Liver (tissue), 8 donors: ENCODE measurements at regions not wholly inside any gene's neighbourhood (a gene's known extent, or its start where the extent isn't known, plus 50 kb on each side); places are given as distances from the start of the nearest gene placed in this dataset.

Experiments used
- DNase-seq: peaks from one replicate; pipeline ENCODE4 v3.0.0-alpha.2; 2017; ENCODE audit warnings: low spot score
- H3K27ac ChIP-seq, 2 donors: one replicate each; pipeline ENCODE4 v1.7.0; 2013; ENCODE audit warnings: inconsistent platforms in 2 of 2, low read length in 2 of 2, control low read depth in 1 of 2, low read depth in 1 of 2, mild to moderate bottlenecking in 1 of 2
- H3K27me3 ChIP-seq, 4 donors: one replicate each; pipeline versions ENCODE4 v1.6.1 to v1.7.0; 2013; ENCODE audit warnings: low read length in 3 of 4, inconsistent platforms in 1 of 4, mild to moderate bottlenecking in 1 of 4, moderate library complexity in 1 of 4; ENCODE audit not compliant: control insufficient read depth in 4 of 4, insufficient read depth in 4 of 4
- H3K36me3 ChIP-seq, 4 donors: one replicate each; pipeline versions ENCODE4 v1.6.1 to v1.7.0; 2013; ENCODE audit warnings: low read length in 3 of 4, mild to moderate bottlenecking in 3 of 4, low read depth in 1 of 4, moderate library complexity in 1 of 4; ENCODE audit not compliant: control insufficient read depth in 4 of 4, insufficient read depth in 3 of 4
- H3K4me1 ChIP-seq, 4 donors: one replicate each; pipeline versions ENCODE4 v1.6.1 to v1.7.0; 2013; ENCODE audit warnings: low read length in 3 of 4, mild to moderate bottlenecking in 3 of 4, moderate library complexity in 1 of 4; ENCODE audit not compliant: control insufficient read depth in 4 of 4, insufficient read depth in 4 of 4
- H3K4me3 ChIP-seq, 3 donors: one replicate each; pipeline versions ENCODE4 v1.6.1 to v1.7.0; 2013; ENCODE audit warnings: low read length in 3 of 3, control low read depth in 1 of 3, low read depth in 1 of 3, mild to moderate bottlenecking in 1 of 3
- H3K9ac ChIP-seq, 2 donors: one replicate each; pipeline ENCODE4 v1.7.0; 2013; ENCODE audit warnings: low read length in 2 of 2, mild to moderate bottlenecking in 2 of 2, moderate library complexity in 2 of 2, control low read depth in 1 of 2, low read depth in 1 of 2
- H3K9me3 ChIP-seq, 4 donors: one replicate each; pipeline versions ENCODE4 v1.6.1 to v1.7.0; 2013; ENCODE audit warnings: low read length in 3 of 4; ENCODE audit not compliant: control insufficient read depth in 4 of 4
- ATF3 ChIP-seq: IDR thresholded peaks from 2 replicates; pipeline ENCODE4 v1.6.1; 2016; ENCODE audit warnings: antibody characterized with exemption
- CTCF ChIP-seq: fragments of 150-350 bp; IDR thresholded peaks from 2 replicates; pipeline ENCODE4 v1.5.1; 2017; ENCODE audit warnings: improper control_type of control experiment, low read depth, low read length; ENCODE audit not compliant: missing input control
- EGR1 ChIP-seq, 2 donors: IDR thresholded peaks; 2 replicates each; pipeline ENCODE4 v1.6.1; 2016 to 2018; ENCODE audit warnings: antibody characterized with exemption in 2 of 2, low read depth in 2 of 2
- FOXA1 ChIP-seq: IDR thresholded peaks from 2 replicates; pipeline ENCODE4 v1.6.1; 2016; ENCODE audit warnings: antibody characterized with exemption
- GABPA ChIP-seq, 2 donors: IDR thresholded peaks in 1 of 2; conservative IDR thresholded peaks in 1 of 2; 2 replicates each; pipeline ENCODE4 v1.6.1; 2016; ENCODE audit warnings: antibody characterized with exemption in 2 of 2, mild to moderate bottlenecking in 1 of 2, moderate library complexity in 1 of 2
- HNF4A ChIP-seq, 2 donors: conservative IDR thresholded peaks; 2 replicates each; pipeline ENCODE4 v1.6.1; 2016; ENCODE audit warnings: antibody characterized with exemption in 2 of 2, mild to moderate bottlenecking in 2 of 2
- HNF4G ChIP-seq: IDR thresholded peaks from 2 replicates; pipeline ENCODE4 v1.6.1; 2016; ENCODE audit warnings: antibody characterized with exemption
- JUND ChIP-seq, 2 donors: IDR thresholded peaks; 2 replicates each; pipeline ENCODE4 v1.6.1; 2016; ENCODE audit warnings: antibody characterized with exemption in 2 of 2
- MAX ChIP-seq: IDR thresholded peaks from 2 replicates; pipeline ENCODE4 v1.6.1; 2016; ENCODE audit warnings: antibody characterized with exemption
- NR2F2 ChIP-seq: IDR thresholded peaks from 2 replicates; pipeline ENCODE4 v1.6.1; 2016; ENCODE audit warnings: antibody characterized with exemption
- RAD21 ChIP-seq, 2 donors: IDR thresholded peaks; 2 replicates each; pipeline ENCODE4 v1.6.1; 2016; ENCODE audit warnings: antibody characterized with exemption in 2 of 2, mild to moderate bottlenecking in 2 of 2
- RXRA ChIP-seq, 2 donors: IDR thresholded peaks; 2 replicates each; pipeline ENCODE4 v1.6.1; 2017 to 2018; ENCODE audit warnings: antibody characterized with exemption in 2 of 2, mild to moderate bottlenecking in 1 of 2
- SP1 ChIP-seq: IDR thresholded peaks from 2 replicates; pipeline ENCODE4 v1.6.1; 2018; ENCODE audit warnings: antibody characterized with exemption, mild to moderate bottlenecking
- TAF1 ChIP-seq: conservative IDR thresholded peaks from 2 replicates; pipeline ENCODE4 v1.6.1; 2016; ENCODE audit warnings: antibody characterized with exemption, mild to moderate bottlenecking
- YY1 ChIP-seq: IDR thresholded peaks from 2 replicates; pipeline ENCODE4 v1.6.1; 2016; ENCODE audit warnings: antibody characterized with exemption, mild to moderate bottlenecking
- ZBTB33 ChIP-seq: IDR thresholded peaks from 2 replicates; pipeline ENCODE4 v1.6.1; 2016; ENCODE audit warnings: antibody characterized with exemption
- WGBS: extraction: QIAGEN DNeasy Blood & Tissue Kit; methylation state at CpG from one replicate; pipeline ENCODE4 v1.1.7; 2013; 5-methylcytosine and 5-hydroxymethylcytosine counted together
- donor health status: healthy.
- donor health status: healthy.
- donor health status: healthy.
- donor health status: healthy.
- donor health status: healthy.

- no peaks in the 10 kb centered on the region for H3K9me3 ChIP-seq
- WGBS: 48% methylated on average over 12 of the region's 12 CpGs
These were observed 164.8 kb upstream of the FOXF1 start for GRCh38 chr16:86345516-86345915.

GRCh38 chr16:86346034-86346433 lies 164.3 kb upstream of the FOXF1 start:
- no peaks in the 10 kb centered on the region for H3K9me3 ChIP-seq
- H3K27me3 ChIP-seq: peaks cover 0 to 7% (median 0%) of the 10 kb centered on the region in 4 donors
- H3K27ac ChIP-seq: no peak overlapping the region
- H3K4me3 ChIP-seq: no peak overlapping the region
- no peak for TF ChIP-seq NR2F2
- TF ChIP-seq SP1: no peak
- no peak for TF ChIP-seq HNF4G
- TF ChIP-seq TAF1: no peak
- no peak for TF ChIP-seq MAX
- TF ChIP-seq CTCF: no peak
- no peak for TF ChIP-seq ATF3
- TF ChIP-seq JUND (IDR thresholded peaks at IDR 0.05): no peak
- no peak for TF ChIP-seq RAD21 (IDR thresholded peaks at IDR 0.05)
- no peak for TF ChIP-seq EGR1 (IDR thresholded peaks at IDR 0.05; ENCODE audit: low read depth in 2 of 2)
- TF ChIP-seq FOXA1: no peak
- no peak for TF ChIP-seq ZBTB33
- TF ChIP-seq HNF4A (conservative IDR thresholded peaks at IDR 0.05): no peak
- H3K4me1 ChIP-seq: peaks cover 0 to 3% (median 0%) of the 10 kb centered on the region in 4 donors
- no peaks in the 10 kb centered on the region for H3K36me3 ChIP-seq
- no peak for DNase-seq
- 65% methylated on average over 7 of the region's 7 CpGs for WGBS
- H3K9ac ChIP-seq: no peak overlapping the region

More at GRCh38 chr16:86345516-86345915, 164.8 kb upstream of the FOXF1 start:
- Histone ChIP-seq H3K36me3 (no peaks in the 10 kb centered on the region), H3K27me3 (peaks cover 0 to 7% (median 0%) of the 10 kb centered on the region in 4 donors), H3K27ac (no peak overlapping the region), H3K9ac (no peak overlapping the region), H3K4me3 (no peak overlapping the region), H3K4me1 (peaks cover 0 to 3% (median 0%) of the 10 kb centered on the region in 4 donors)
- no peak for DNase-seq
- TF ChIP-seq GABPA (IDR thresholded peaks at IDR 0.05 in 1 of 2, conservative IDR thresholded peaks at IDR 0.05 in 1 of 2): no peak
- no peak for TF ChIP-seq MAX
- TF ChIP-seq SP1: no peak
- no peak for TF ChIP-seq HNF4A (conservative IDR thresholded peaks at IDR 0.05)
- no peak for TF ChIP-seq HNF4G
- TF ChIP-seq RXRA (IDR thresholded peaks at IDR 0.05): no peak
- TF ChIP-seq YY1: no peak
